ENCODE measurements at regions not wholly inside any gene's neighbourhood (a gene's known extent, or its start where the extent isn't known, plus 50 kb on each side); places are given as distances from the start of the nearest gene placed in this dataset.

DNA sequence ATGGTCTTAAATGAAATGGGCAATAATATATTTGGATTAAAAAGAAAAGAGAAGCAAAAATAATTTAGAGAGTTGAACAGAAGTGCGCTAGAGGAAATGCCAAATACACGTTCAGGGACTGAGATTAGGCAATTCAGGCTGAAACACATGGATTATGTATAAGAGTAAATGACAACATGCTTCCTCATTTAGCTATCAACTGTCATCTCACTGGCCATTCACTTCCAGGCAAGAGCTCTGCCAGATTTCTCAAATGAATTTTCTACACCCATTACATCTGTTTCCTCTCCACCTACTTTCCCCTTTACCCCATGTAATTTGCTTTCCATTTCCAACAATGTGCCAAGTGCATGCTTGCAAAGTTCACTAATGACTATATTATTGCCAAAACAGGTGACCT is 582.4 kb downstream of the LTN1 start:
- no peaks in the 10 kb centered on the region for H3K9me3 ChIP-seq (replicated peaks; ENCODE audit: control insufficient read depth, insufficient read depth, low read depth, low read length)
- in situ Hi-C loops (cut with MboI) = no loop called here
- H3K27ac ChIP-seq (ENCODE audit: extremely low read depth, low read depth, low read length) = no peak overlapping the region
- DNase-seq (ENCODE audit: extremely low read depth in 1 of 4, low spot score in 3 of 4) (no peak), FAIRE-seq (no peak), ATAC-seq (no peak)
- H4K20me1 ChIP-seq (replicated peaks; ENCODE audit: control insufficient read depth, insufficient read depth, low read length) = no peaks in the 10 kb centered on the region
- 2% methylated on average over 2 of the region's 2 CpGs for WGBS (ENCODE audit: insufficient coverage, low coverage, missing lambda C conversion rate)
- no peak overlapping the region for H3K9ac ChIP-seq (ENCODE audit: insufficient read depth in 1 of 2, low read depth in 2 of 2, low read length in 2 of 2)
- no peaks in the 10 kb centered on the region for H3K79me2 ChIP-seq (ENCODE audit: control insufficient read depth, insufficient read depth, low read length)
- no peaks in the 10 kb centered on the region for H3K9me1 ChIP-seq (ENCODE audit: control insufficient read depth, insufficient read depth, low read length)
- ChIA-PET POLR2A (no interaction called here), CTCF (ENCODE audit: low intra/inter-chr PET ratio) (no interaction called here)
- intact Hi-C loops (cut with micrococcal nuclease) = no loop called here
- H2AFZ ChIP-seq (ENCODE audit: low read depth, low read length) = no peak overlapping the region
- BruUV-seq (replicated peaks) = no TSS peak
- H3K27me3 ChIP-seq (ENCODE audit: control insufficient read depth in 2 of 2, insufficient read depth in 2 of 2, low read length in 2 of 2) = no peaks in the 10 kb centered on the region
- no peaks in the 10 kb centered on the region for H3K4me1 ChIP-seq (replicated peaks in 1 of 2; ENCODE audit: control insufficient read depth in 2 of 2, insufficient read depth in 2 of 2, low read length in 2 of 2)
- H3K4me3 ChIP-seq = no peak overlapping the region
- no peak overlapping the region for H3K4me2 ChIP-seq (ENCODE audit: insufficient read depth, low read length)
- no peaks in the 10 kb centered on the region for H3K36me3 ChIP-seq (ENCODE audit: control insufficient read depth, insufficient read depth, low read length)
- TF ChIP-seq SMARCA5 (IDR thresholded peaks at IDR 0.05) (no peak), ZNF561 (CRISPR knock-in tag; conservative IDR thresholded peaks at IDR 0.05) (no peak)

DNA sequence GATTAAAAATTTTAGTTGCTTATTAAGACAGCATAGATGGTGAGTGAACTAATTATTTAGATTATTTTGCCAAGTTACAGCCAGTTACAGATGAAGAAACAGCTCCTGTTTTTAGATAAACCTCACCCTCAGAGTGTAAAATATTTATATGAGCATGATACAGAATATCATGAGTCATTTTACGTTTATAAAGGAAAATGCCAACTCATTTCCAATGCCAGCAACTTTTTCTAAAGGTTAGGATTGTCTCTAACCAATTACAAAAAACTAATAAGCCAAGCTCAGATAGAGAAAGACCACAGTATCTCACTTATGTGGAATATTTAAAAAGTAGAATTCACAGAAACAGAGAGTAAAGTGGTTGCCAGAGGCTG is 590.1 kb downstream of the LTN1 start:
- POLR2A ChIA-PET = interaction anchor here (0.5 kb wide), 1 partner anchor 21 kb away, joined by 3 read pairs; no protein-coding TSS in a partner anchor
- Histone ChIP-seq H3K4me2 (ENCODE audit: insufficient read depth, low read length) (no peak overlapping the region), H3K4me1 (replicated peaks in 1 of 2; ENCODE audit: control insufficient read depth in 2 of 2, insufficient read depth in 2 of 2, low read length in 2 of 2) (no peaks in the 10 kb centered on the region), H3K27me3 (ENCODE audit: control insufficient read depth in 2 of 2, insufficient read depth in 2 of 2, low read length in 2 of 2) (no peaks in the 10 kb centered on the region), H4K20me1 (replicated peaks; ENCODE audit: control insufficient read depth, insufficient read depth, low read length) (no peaks in the 10 kb centered on the region), H3K27ac (ENCODE audit: extremely low read depth, low read depth, low read length) (no peak overlapping the region), H3K9me1 (ENCODE audit: control insufficient read depth, insufficient read depth, low read length) (no peaks in the 10 kb centered on the region), H3K36me3 (ENCODE audit: control insufficient read depth, insufficient read depth, low read length) (no peaks in the 10 kb centered on the region), H3K9me3 (replicated peaks; ENCODE audit: control insufficient read depth, insufficient read depth, low read depth, low read length) (no peaks in the 10 kb centered on the region), H2AFZ (ENCODE audit: low read depth, low read length) (no peak overlapping the region), H3K79me2 (ENCODE audit: control insufficient read depth, insufficient read depth, low read length) (no peaks in the 10 kb centered on the region), H3K9ac (ENCODE audit: insufficient read depth in 1 of 2, low read depth in 2 of 2, low read length in 2 of 2) (no peak overlapping the region), H3K4me3 (no peak overlapping the region)
- DNase-seq (ENCODE audit: extremely low read depth in 1 of 4, low spot score in 3 of 4) (no peak), FAIRE-seq (no peak), ATAC-seq (no peak)
- 0% methylated on average over 1 of the region's 1 CpG for WGBS (ENCODE audit: insufficient coverage, low coverage, missing lambda C conversion rate)
- CTCF ChIA-PET (ENCODE audit: low intra/inter-chr PET ratio) = no interaction called here
- no TSS peak for BruUV-seq (replicated peaks)
- intact Hi-C loops (cut with micrococcal nuclease) (no loop called here), in situ Hi-C loops (cut with MboI) (no loop called here)
- TF ChIP-seq ZNF75A (CRISPR knock-in tag; IDR thresholded peaks at IDR 0.05) (no peak), ZNF121 (CRISPR knock-in tag; conservative IDR thresholded peaks at IDR 0.05) (no peak), ZNF184 (CRISPR knock-in tag; IDR thresholded peaks at IDR 0.05) (no peak), EGR1 (conservative IDR thresholded peaks at IDR 0.05) (no peak)
- TF ChIP-seq, protein P1, sequence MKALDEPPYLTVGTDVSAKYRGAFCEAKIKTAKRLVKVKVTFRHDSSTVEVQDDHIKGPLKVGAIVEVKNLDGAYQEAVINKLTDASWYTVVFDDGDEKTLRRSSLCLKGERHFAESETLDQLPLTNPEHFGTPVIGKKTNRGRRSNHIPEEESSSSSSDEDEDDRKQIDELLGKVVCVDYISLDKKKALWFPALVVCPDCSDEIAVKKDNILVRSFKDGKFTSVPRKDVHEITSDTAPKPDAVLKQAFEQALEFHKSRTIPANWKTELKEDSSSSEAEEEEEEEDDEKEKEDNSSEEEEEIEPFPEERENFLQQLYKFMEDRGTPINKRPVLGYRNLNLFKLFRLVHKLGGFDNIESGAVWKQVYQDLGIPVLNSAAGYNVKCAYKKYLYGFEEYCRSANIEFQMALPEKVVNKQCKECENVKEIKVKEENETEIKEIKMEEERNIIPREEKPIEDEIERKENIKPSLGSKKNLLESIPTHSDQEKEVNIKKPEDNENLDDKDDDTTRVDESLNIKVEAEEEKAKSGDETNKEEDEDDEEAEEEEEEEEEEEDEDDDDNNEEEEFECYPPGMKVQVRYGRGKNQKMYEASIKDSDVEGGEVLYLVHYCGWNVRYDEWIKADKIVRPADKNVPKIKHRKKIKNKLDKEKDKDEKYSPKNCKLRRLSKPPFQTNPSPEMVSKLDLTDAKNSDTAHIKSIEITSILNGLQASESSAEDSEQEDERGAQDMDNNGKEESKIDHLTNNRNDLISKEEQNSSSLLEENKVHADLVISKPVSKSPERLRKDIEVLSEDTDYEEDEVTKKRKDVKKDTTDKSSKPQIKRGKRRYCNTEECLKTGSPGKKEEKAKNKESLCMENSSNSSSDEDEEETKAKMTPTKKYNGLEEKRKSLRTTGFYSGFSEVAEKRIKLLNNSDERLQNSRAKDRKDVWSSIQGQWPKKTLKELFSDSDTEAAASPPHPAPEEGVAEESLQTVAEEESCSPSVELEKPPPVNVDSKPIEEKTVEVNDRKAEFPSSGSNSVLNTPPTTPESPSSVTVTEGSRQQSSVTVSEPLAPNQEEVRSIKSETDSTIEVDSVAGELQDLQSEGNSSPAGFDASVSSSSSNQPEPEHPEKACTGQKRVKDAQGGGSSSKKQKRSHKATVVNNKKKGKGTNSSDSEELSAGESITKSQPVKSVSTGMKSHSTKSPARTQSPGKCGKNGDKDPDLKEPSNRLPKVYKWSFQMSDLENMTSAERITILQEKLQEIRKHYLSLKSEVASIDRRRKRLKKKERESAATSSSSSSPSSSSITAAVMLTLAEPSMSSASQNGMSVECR (CRISPR knock-in tag; IDR thresholded peaks at IDR 0.05) = no peak
- TF ChIP-seq, protein P2, sequence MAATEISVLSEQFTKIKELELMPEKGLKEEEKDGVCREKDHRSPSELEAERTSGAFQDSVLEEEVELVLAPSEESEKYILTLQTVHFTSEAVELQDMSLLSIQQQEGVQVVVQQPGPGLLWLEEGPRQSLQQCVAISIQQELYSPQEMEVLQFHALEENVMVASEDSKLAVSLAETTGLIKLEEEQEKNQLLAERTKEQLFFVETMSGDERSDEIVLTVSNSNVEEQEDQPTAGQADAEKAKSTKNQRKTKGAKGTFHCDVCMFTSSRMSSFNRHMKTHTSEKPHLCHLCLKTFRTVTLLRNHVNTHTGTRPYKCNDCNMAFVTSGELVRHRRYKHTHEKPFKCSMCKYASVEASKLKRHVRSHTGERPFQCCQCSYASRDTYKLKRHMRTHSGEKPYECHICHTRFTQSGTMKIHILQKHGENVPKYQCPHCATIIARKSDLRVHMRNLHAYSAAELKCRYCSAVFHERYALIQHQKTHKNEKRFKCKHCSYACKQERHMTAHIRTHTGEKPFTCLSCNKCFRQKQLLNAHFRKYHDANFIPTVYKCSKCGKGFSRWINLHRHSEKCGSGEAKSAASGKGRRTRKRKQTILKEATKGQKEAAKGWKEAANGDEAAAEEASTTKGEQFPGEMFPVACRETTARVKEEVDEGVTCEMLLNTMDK (IDR thresholded peaks at IDR 0.05; ENCODE audit: borderline replicate concordance, insufficient read depth, low read depth, low read length, poor library complexity, severe bottlenecking) = no peak
- TF ChIP-seq, protein P3, sequence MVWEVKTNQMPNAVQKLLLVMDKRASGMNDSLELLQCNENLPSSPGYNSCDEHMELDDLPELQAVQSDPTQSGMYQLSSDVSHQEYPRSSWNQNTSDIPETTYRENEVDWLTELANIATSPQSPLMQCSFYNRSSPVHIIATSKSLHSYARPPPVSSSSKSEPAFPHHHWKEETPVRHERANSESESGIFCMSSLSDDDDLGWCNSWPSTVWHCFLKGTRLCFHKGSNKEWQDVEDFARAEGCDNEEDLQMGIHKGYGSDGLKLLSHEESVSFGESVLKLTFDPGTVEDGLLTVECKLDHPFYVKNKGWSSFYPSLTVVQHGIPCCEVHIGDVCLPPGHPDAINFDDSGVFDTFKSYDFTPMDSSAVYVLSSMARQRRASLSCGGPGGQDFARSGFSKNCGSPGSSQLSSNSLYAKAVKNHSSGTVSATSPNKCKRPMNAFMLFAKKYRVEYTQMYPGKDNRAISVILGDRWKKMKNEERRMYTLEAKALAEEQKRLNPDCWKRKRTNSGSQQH (CRISPR knock-in tag; IDR thresholded peaks at IDR 0.05) = no peak
